H1 (cell line): ENCODE measurements at regions not wholly inside any gene's neighbourhood (a gene's known extent, or its start where the extent isn't known, plus 50 kb on each side); places are given as distances from the start of the nearest gene placed in this dataset.

Experiments used
- CTCF ChIA-PET: fragments of 300-600 bp; sonication (Branson Sonifier 250); formaldehyde crosslinking; loops from one replicate; lab custom pipeline; 2021; ENCODE audit not compliant: partially characterized antibody; lab: Charles Lee
- POLR2A ChIA-PET: fragments of 300-600 bp; sonication (Branson Sonifier 250); formaldehyde crosslinking; loops from one replicate; lab custom pipeline; 2021; ENCODE audit warnings: inconsistent platforms; ENCODE audit not compliant: partially characterized antibody; lab: Charles Lee
- DNase-seq, 2 experiments: peaks; one replicate each; pipeline versions ENCODE4 v3.0.0 to v3.0.0-alpha.2; 2010 to 2022; ENCODE audit warnings: low spot score in 2 of 2, low read depth in 1 of 2, mixed read lengths in 1 of 2
- FAIRE-seq: peaks from 2 replicates; lab custom pipeline; 2011; peaks lifted over from hg19 to GRCh38; lab: Jason Lieb, UNC
- H2AFZ ChIP-seq: 2 replicates; pipeline ENCODE4 v1.8.1; 2012; ENCODE audit warnings: low read length, inconsistent platforms
- H2AK5ac ChIP-seq: 2 replicates; pipeline ENCODE4 v1.6.1; 2013; ENCODE audit warnings: low read depth, low read length
- H2BK120ac ChIP-seq: replicated peaks from 2 replicates; pipeline ENCODE3; 2013; ENCODE audit warnings: low read depth, low read length, inconsistent platforms
- H2BK12ac ChIP-seq: 2 replicates; pipeline ENCODE4 v1.6.1; 2013; ENCODE audit warnings: low read depth, low read length
- H2BK15ac ChIP-seq: 2 replicates; pipeline ENCODE4 v1.6.1; 2013; ENCODE audit warnings: low read length
- H2BK20ac ChIP-seq: 2 replicates; pipeline ENCODE4 v1.6.1; 2013; ENCODE audit warnings: low read length
- H2BK5ac ChIP-seq: 2 replicates; pipeline ENCODE4 v1.6.1; 2013; ENCODE audit warnings: low read depth, low read length
- H3K14ac ChIP-seq: 2 replicates; pipeline ENCODE4 v1.6.1; 2013; ENCODE audit warnings: inconsistent platforms; ENCODE audit not compliant: insufficient read length
- H3K18ac ChIP-seq: 2 replicates; pipeline ENCODE4 v1.6.1; 2013; ENCODE audit warnings: low read length; ENCODE audit errors: extremely low read depth
- H3K23ac ChIP-seq: 2 replicates; pipeline ENCODE4 v1.6.1; 2013; ENCODE audit warnings: inconsistent platforms; ENCODE audit not compliant: insufficient read length
- H3K23me2 ChIP-seq: 2 replicates; pipeline ENCODE4 v1.6.1; 2013; ENCODE audit warnings: low read depth, low read length
- H3K27ac ChIP-seq: 2 replicates; pipeline ENCODE4 v1.6.1; 2011; ENCODE audit warnings: low read depth, low read length, inconsistent platforms
- H3K27me3 ChIP-seq, 4 experiments: replicated peaks in 1 of 4; 1 replicate in 1 of 4; 2 replicates in 3 of 4; pipeline versions ENCODE4 v1.6.1 to v1.8.1; 2011 to 2013; ENCODE audit warnings: low read length in 3 of 4, mild to moderate bottlenecking in 3 of 4, inconsistent platforms in 2 of 4, mixed read lengths in 2 of 4, moderate library complexity in 1 of 4; ENCODE audit not compliant: control insufficient read depth in 3 of 4, insufficient read depth in 3 of 4; ENCODE audit errors: extremely low read depth in 1 of 4
- H3K36me3 ChIP-seq, 4 experiments: 2 replicates each; pipeline versions ENCODE4 v1.6.1 to v1.8.1; 2011 to 2013; ENCODE audit warnings: mild to moderate bottlenecking in 4 of 4, low read length in 3 of 4, moderate library complexity in 2 of 4, control low read depth in 1 of 4, inconsistent platforms in 1 of 4; ENCODE audit not compliant: insufficient read depth in 4 of 4, control insufficient read depth in 2 of 4
- H3K4ac ChIP-seq: replicated peaks from 2 replicates; pipeline ENCODE3; 2013; ENCODE audit warnings: low read length, low read depth, mixed read lengths, inconsistent platforms; ENCODE audit not compliant: insufficient read length
- H3K4me1 ChIP-seq, 4 experiments: replicated peaks in 1 of 4; 1 replicate in 1 of 4; 2 replicates in 3 of 4; pipeline versions ENCODE4 v1.6.1 to v1.8.1; 2011 to 2013; ENCODE audit warnings: low read length in 3 of 4, inconsistent platforms in 2 of 4, mixed read lengths in 1 of 4; ENCODE audit not compliant: insufficient read depth in 4 of 4, control insufficient read depth in 3 of 4
- H3K4me2 ChIP-seq, 2 experiments: 2 replicates each; pipeline versions ENCODE4 v1.6.1 to v1.8.1; 2011 to 2013; ENCODE audit warnings: low read depth in 2 of 2, low read length in 2 of 2, control low read depth in 1 of 2, inconsistent platforms in 1 of 2, mild to moderate bottlenecking in 1 of 2; ENCODE audit not compliant: insufficient read depth in 1 of 2
- H3K4me3 ChIP-seq, 4 experiments: fragments of 200-600, 300-600 bp in 1 of 4; sonication (generic), shearing (Covaris generic), sonication (Bioruptor Twin) in 1 of 4; 2 replicates each; pipeline versions ENCODE4 v1.5.1 to v1.8.1; 2011 to 2016; ENCODE audit warnings: low read length in 4 of 4, low read depth in 3 of 4, control low read depth in 2 of 4, inconsistent platforms in 2 of 4, mild to moderate bottlenecking in 2 of 4, mixed read lengths in 1 of 4, moderate library complexity in 1 of 4; ENCODE audit not compliant: insufficient read depth in 2 of 4; ENCODE audit errors: extremely low read depth in 1 of 4
- H3K56ac ChIP-seq: replicated peaks from 2 replicates; pipeline ENCODE3; 2013; ENCODE audit warnings: low read depth, mild to moderate bottlenecking, mixed read lengths, low read length, inconsistent platforms; ENCODE audit not compliant: insufficient read length
- H3K79me1 ChIP-seq: 2 replicates; pipeline ENCODE4 v1.6.1; 2013; ENCODE audit warnings: low read depth, low read length, control low read depth
- H3K79me2 ChIP-seq, 2 experiments: 2 replicates each; pipeline versions ENCODE4 v1.6.1 to v1.8.1; 2012 to 2013; ENCODE audit warnings: low read length in 2 of 2, mild to moderate bottlenecking in 2 of 2, inconsistent platforms in 1 of 2; ENCODE audit not compliant: insufficient read depth in 2 of 2, control insufficient read depth in 1 of 2
- H3K9ac ChIP-seq, 4 experiments: replicated peaks in 1 of 4; 1 replicate in 1 of 4; 2 replicates in 3 of 4; pipeline versions ENCODE4 v1.6.1 to v1.8.1; 2011 to 2013; ENCODE audit warnings: low read depth in 3 of 4, low read length in 3 of 4, control low read depth in 2 of 4, mild to moderate bottlenecking in 2 of 4, moderate library complexity in 2 of 4, inconsistent platforms in 1 of 4; ENCODE audit errors: extremely low read depth in 1 of 4
- H3K9me3 ChIP-seq, 2 experiments: 2 replicates each; pipeline versions ENCODE4 v1.6.1 to v1.8.1; 2012 to 2013; ENCODE audit warnings: mild to moderate bottlenecking in 2 of 2, moderate library complexity in 2 of 2, control low read depth in 1 of 2, inconsistent platforms in 1 of 2, low read depth in 1 of 2, low read length in 1 of 2, mixed read lengths in 1 of 2; ENCODE audit not compliant: insufficient read depth in 2 of 2
- H4K20me1 ChIP-seq, 2 experiments: replicated peaks in 1 of 2; 2 replicates each; pipeline versions ENCODE3 to v1.8.1; 2011 to 2013; ENCODE audit warnings: inconsistent platforms in 2 of 2, low read length in 2 of 2, mild to moderate bottlenecking in 1 of 2; ENCODE audit not compliant: insufficient read depth in 2 of 2, control insufficient read depth in 1 of 2
- H4K5ac ChIP-seq: 2 replicates; pipeline ENCODE4 v1.6.1; 2013; ENCODE audit warnings: low read length, low read depth, mixed read lengths, inconsistent platforms; ENCODE audit not compliant: insufficient read length
- H4K8ac ChIP-seq: 2 replicates; pipeline ENCODE4 v1.8.0; 2013; ENCODE audit warnings: mild to moderate bottlenecking, moderate library complexity, low read length, inconsistent platforms; ENCODE audit not compliant: insufficient read depth; ENCODE audit errors: extremely low read depth
- H4K91ac ChIP-seq: replicated peaks from 2 replicates; pipeline ENCODE3; 2013; ENCODE audit warnings: low read length, mixed read lengths, inconsistent platforms; ENCODE audit not compliant: insufficient read length
- FOSL1 ChIP-seq: IDR thresholded peaks from 2 replicates; pipeline ENCODE4 v1.6.1; 2011; ENCODE audit warnings: mild to moderate bottlenecking, low read depth, low read length, moderate library complexity; ENCODE audit not compliant: insufficient read depth
- KDM5A ChIP-seq: fragments of 200-600 bp; IDR thresholded peaks from 2 replicates; pipeline ENCODE4 v1.7.1; 2012; ENCODE audit warnings: mild to moderate bottlenecking, low read length, inconsistent platforms, mixed read lengths
- RBBP5 ChIP-seq: IDR thresholded peaks from 2 replicates; pipeline ENCODE4 v1.7.1; 2012; ENCODE audit warnings: low read depth, mild to moderate bottlenecking, inconsistent platforms, low read length, moderate library complexity, borderline replicate concordance
- SIN3A ChIP-seq, 2 experiments: IDR thresholded peaks in 1 of 2; conservative IDR thresholded peaks in 1 of 2; 2 replicates each; pipeline ENCODE4 v1.6.1; 2011 to 2012; ENCODE audit warnings: low read length in 2 of 2, improper control_type of control experiment in 1 of 2, low read depth in 1 of 2, mild to moderate bottlenecking in 1 of 2
- TEAD4 ChIP-seq: IDR thresholded peaks from 2 replicates; pipeline ENCODE4 v1.6.1; 2012; ENCODE audit warnings: low read depth, low read length, inconsistent platforms, mixed read lengths
- ZNF274 ChIP-seq: IDR thresholded peaks from 2 replicates; pipeline ENCODE4 v1.7.0; 2012; ENCODE audit warnings: low read length, borderline replicate concordance; ENCODE audit errors: extremely low read depth

GRCh38 chr7:24138343-24138742 is 145.6 kb upstream of the NPY start:
- H2BK15ac ChIP-seq: no peak overlapping the region
- no peak overlapping the region for H3K14ac ChIP-seq
- H2BK120ac ChIP-seq: no peak overlapping the region
- H2AFZ ChIP-seq: no peak overlapping the region
- FAIRE-seq (no peak), DNase-seq (no peak)
- H3K9me3 ChIP-seq: no peaks in the 10 kb centered on the region
- no peak overlapping the region for H2BK20ac ChIP-seq
- H2AK5ac ChIP-seq: no peak overlapping the region
- no peaks in the 10 kb centered on the region for H3K4me1 ChIP-seq
- no peaks in the 10 kb centered on the region for H3K79me2 ChIP-seq
- no peaks in the 10 kb centered on the region for H3K27me3 ChIP-seq
- no peak for TF ChIP-seq ZNF274
- no peak for TF ChIP-seq FOSL1
- no peak for TF ChIP-seq SIN3A (conservative IDR thresholded peaks at IDR 0.05 in 1 of 2, IDR thresholded peaks at IDR 0.05 in 1 of 2; ENCODE audit: low read depth in 1 of 2, low read length in 2 of 2)
- TF ChIP-seq RBBP5: no peak
- TF ChIP-seq KDM5A: no peak
- no peak for TF ChIP-seq TEAD4
- no peak overlapping the region for H3K23ac ChIP-seq
- no peaks in the 10 kb centered on the region; the same call in 1 of the 2 replicates for H3K23me2 ChIP-seq
- H3K9ac ChIP-seq: no peak overlapping the region
- H4K91ac ChIP-seq: no peak overlapping the region
- no peak overlapping the region for H3K4ac ChIP-seq
- H3K4me2 ChIP-seq: no peak overlapping the region
- H3K36me3 ChIP-seq: no peaks in the 10 kb centered on the region
- H4K8ac ChIP-seq: no peak overlapping the region
- H3K79me1 ChIP-seq: no peaks in the 10 kb centered on the region
- no peak overlapping the region for H2BK5ac ChIP-seq
- H3K56ac ChIP-seq: no peak overlapping the region
- H3K4me3 ChIP-seq: no peak overlapping the region
- no peaks in the 10 kb centered on the region for H4K20me1 ChIP-seq
- no peak overlapping the region for H4K5ac ChIP-seq
- ChIA-PET CTCF (interaction anchor here (1.2 kb wide), 1 partner anchor 180 kb away, joined by 3 read pairs; no protein-coding TSS in a partner anchor), POLR2A (no interaction called here)
- H3K18ac ChIP-seq: no peak overlapping the region
- no peak overlapping the region for H2BK12ac ChIP-seq
- no peak overlapping the region for H3K27ac ChIP-seq
